C4-2B (cell line): ENCODE measurements at regions not wholly inside any gene's neighbourhood (a gene's known extent, or its start where the extent isn't known, plus 50 kb on each side); places are given as distances from the start of the nearest gene placed in this dataset.

Experiments
- H3K27ac ChIP-seq: fragments of 450-650 bp; 2 replicates; pipeline ENCODE4 v1.5.1; 2017
- CTCF ChIP-seq: fragments of 450-650 bp; conservative IDR thresholded peaks from 2 replicates; pipeline ENCODE4 v1.5.1; 2017; ENCODE audit warnings: mild to moderate bottlenecking
- ZFX ChIP-seq: fragments of 450-650 bp; IDR thresholded peaks from 2 replicates; pipeline ENCODE4 v1.6.1; 2017

- no peak for TF ChIP-seq ZFX
- no peak for TF ChIP-seq CTCF
- H3K27ac ChIP-seq: no peak overlapping the region
Observed at GRCh38 chrX:39758791-39759525, 338.8 kb downstream of the BCOR start.

- H3K27ac ChIP-seq: no peak overlapping the region
- TF ChIP-seq CTCF (no peak), ZFX (no peak)
Observed at GRCh38 chrX:39759526-39760224, 338.1 kb downstream of the BCOR start.

- H3K27ac ChIP-seq: no peak overlapping the region
- TF ChIP-seq ZFX: no peak
- TF ChIP-seq CTCF: no peak
Observed at GRCh38 chrX:39760930-39761329, 336.8 kb downstream of the BCOR start.

DNA sequence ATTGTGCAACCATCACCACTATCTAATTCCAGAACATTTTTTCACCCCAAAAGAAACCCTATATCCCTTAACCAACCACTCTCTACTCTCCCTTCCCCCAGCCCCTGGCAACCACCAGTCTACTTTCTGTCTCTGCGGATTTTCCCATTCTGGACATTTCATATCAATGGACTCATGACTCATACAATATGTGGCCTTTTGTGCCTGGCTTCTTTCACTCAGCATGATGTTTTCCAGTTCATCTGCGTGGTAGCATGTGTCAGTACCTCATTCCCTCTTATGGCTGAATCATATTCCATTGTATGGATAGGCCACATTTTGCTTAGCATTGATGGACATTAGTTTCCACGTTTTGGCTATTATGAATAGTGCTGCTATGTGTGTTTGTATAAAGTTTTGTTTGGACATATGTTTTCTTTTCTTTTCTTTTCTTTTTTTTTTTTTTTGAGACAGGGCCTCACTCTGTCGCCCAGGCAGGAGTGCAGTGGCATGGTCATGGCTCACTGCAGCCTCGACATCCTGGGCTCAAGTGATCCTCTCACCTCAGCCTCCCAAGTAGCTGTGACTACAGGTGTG lies 335.4 kb downstream of the BCOR start:
- no peak for TF ChIP-seq ZFX
- TF ChIP-seq CTCF: no peak
- no peak overlapping the region for H3K27ac ChIP-seq

GRCh38 chrX:39764441-39764914 lies 333.3 kb downstream of the BCOR start:
- TF ChIP-seq ZFX: no peak
- TF ChIP-seq CTCF: no peak
- no peak overlapping the region for H3K27ac ChIP-seq

- no peak overlapping the region for H3K27ac ChIP-seq
- TF ChIP-seq CTCF (no peak), ZFX (no peak)
Observed at GRCh38 chrX:39765327-39765726, 332.4 kb downstream of the BCOR start.

GRCh38 chrX:39766085-39766726 lies 331.6 kb downstream of the BCOR start:
- TF ChIP-seq ZFX (no peak), CTCF (no peak)
- no peak overlapping the region for H3K27ac ChIP-seq
